ENCODE measurements at regions not wholly inside any gene's neighbourhood (a gene's known extent, or its start where the extent isn't known, plus 50 kb on each side); places are given as distances from the start of the nearest gene placed in this dataset.
A peak's percentile ranks its signal among the peaks of the same experiment; 100 is the strongest.

- 100% methylated on average over 5 of the region's 15 CpGs for whole genome bisulfite sequencing (ENCODE audit: insufficient coverage)
- CTCF ChIA-PET, result interaction anchor here (1.0 to 1.6 kb wide), 3 partner anchors 9 to 41 kb away, joined by 3 to 6 read pairs (median 5); no protein-coding TSS in a partner anchor
- POLR2A ChIA-PET, result interaction anchor here (0.7 kb wide), 1 partner anchor 173 kb away, joined by 5 read pairs; no protein-coding TSS in a partner anchor
- Histone ChIP-seq H3K9me3 (ENCODE audit: control extremely low read depth in 1 of 5, control insufficient read depth in 4 of 5, insufficient read depth in 2 of 5, low read depth in 1 of 5, low read length in 4 of 5) (no peaks in the 10 kb centered on the region), H3K27me3 (replicated peaks in 2 of 5; ENCODE audit: control insufficient read depth in 4 of 5, insufficient read depth in 5 of 5, low read length in 4 of 5) (no peaks in the 10 kb centered on the region), H3K4me3 (ENCODE audit: control insufficient read depth in 1 of 7, extremely low read depth in 1 of 7, insufficient read depth in 4 of 7, low read depth in 2 of 7, low read length in 6 of 7) (no peak overlapping the region), H3K27ac (ENCODE audit: insufficient read depth in 1 of 2, low read depth in 1 of 2, low read length in 2 of 2, poor library complexity in 1 of 2, severe bottlenecking in 2 of 2) (peak overlapping the region; percentile 94 to 97), H3K4me1 (ENCODE audit: control extremely low read depth in 1 of 4, control insufficient read depth in 4 of 4, insufficient read depth in 4 of 4, low read length in 3 of 4) (peaks cover 38 to 58% (median 45%) of the 10 kb centered on the region in 4 experiments), H3K36me3 (ENCODE audit: control insufficient read depth in 4 of 4, insufficient read depth in 4 of 4, low read length in 3 of 4) (peaks cover 10 to 55% (median 30%) of the 10 kb centered on the region in 4 experiments)
- DNase-seq, result no peak
Observed at GRCh38 chr6:25083784-25084507, 148.2 kb upstream of the RIPOR2 start.

- Histone ChIP-seq H3K9me3 (ENCODE audit: control extremely low read depth in 1 of 5, control insufficient read depth in 4 of 5, insufficient read depth in 2 of 5, low read depth in 1 of 5, low read length in 4 of 5) (no peaks in the 10 kb centered on the region), H3K27ac (ENCODE audit: insufficient read depth in 1 of 2, low read depth in 1 of 2, low read length in 2 of 2, poor library complexity in 1 of 2, severe bottlenecking in 2 of 2) (peak overlapping the region; percentile 94 to 97), H3K4me1 (ENCODE audit: control extremely low read depth in 1 of 4, control insufficient read depth in 4 of 4, insufficient read depth in 4 of 4, low read length in 3 of 4) (peaks cover 42 to 63% (median 51%) of the 10 kb centered on the region in 4 experiments), H3K36me3 (ENCODE audit: control insufficient read depth in 4 of 4, insufficient read depth in 4 of 4, low read length in 3 of 4) (peaks cover 10 to 55% (median 30%) of the 10 kb centered on the region in 4 experiments), H3K27me3 (replicated peaks in 2 of 5; ENCODE audit: control insufficient read depth in 4 of 5, insufficient read depth in 5 of 5, low read length in 4 of 5) (no peaks in the 10 kb centered on the region), H3K4me3 (ENCODE audit: control insufficient read depth in 1 of 7, extremely low read depth in 1 of 7, insufficient read depth in 4 of 7, low read depth in 2 of 7, low read length in 6 of 7) (no peak overlapping the region)
- DNase-seq, result no peak
- CTCF ChIA-PET, result interaction anchor here (1.0 to 1.6 kb wide), 3 partner anchors 10 to 41 kb away, joined by 3 to 6 read pairs (median 5); no protein-coding TSS in a partner anchor
- POLR2A ChIA-PET, result interaction anchor here (0.7 kb wide), 1 partner anchor 174 kb away, joined by 5 read pairs; no protein-coding TSS in a partner anchor
- WGBS (ENCODE audit: insufficient coverage), result no CpG with 5 or more reads among the region's 1 CpG
Observed at GRCh38 chr6:25084508-25084833, 148.7 kb upstream of the RIPOR2 start.

GRCh38 chr6:25085756-25086155 is 150.0 kb upstream of the RIPOR2 start:
- no peaks in the 10 kb centered on the region for H3K9me3 ChIP-seq (ENCODE audit: control extremely low read depth in 1 of 5, control insufficient read depth in 4 of 5, insufficient read depth in 2 of 5, low read depth in 1 of 5, low read length in 4 of 5)
- no CpG with 5 or more reads among the region's 1 CpG for WGBS (ENCODE audit: insufficient coverage)
- peaks cover 8 to 55% (median 25%) of the 10 kb centered on the region in 4 experiments for H3K36me3 ChIP-seq (ENCODE audit: control insufficient read depth in 4 of 4, insufficient read depth in 4 of 4, low read length in 3 of 4)
- DNase-seq, result peak; percentile 85 to 96 (median 94)
- H3K27me3 ChIP-seq (replicated peaks in 2 of 5; ENCODE audit: control insufficient read depth in 4 of 5, insufficient read depth in 5 of 5, low read length in 4 of 5), result no peaks in the 10 kb centered on the region
- peaks cover 47 to 67% (median 60%) of the 10 kb centered on the region in 4 experiments for H3K4me1 ChIP-seq (ENCODE audit: control extremely low read depth in 1 of 4, control insufficient read depth in 4 of 4, insufficient read depth in 4 of 4, low read length in 3 of 4)
- H3K27ac ChIP-seq (ENCODE audit: insufficient read depth in 1 of 2, low read depth in 1 of 2, low read length in 2 of 2, poor library complexity in 1 of 2, severe bottlenecking in 2 of 2), result peak overlapping the region; percentile 94 to 97
- peak overlapping the region in 2 of 7 experiments; percentile 5 to 9 for H3K4me3 ChIP-seq (ENCODE audit: control insufficient read depth in 1 of 7, extremely low read depth in 1 of 7, insufficient read depth in 4 of 7, low read depth in 2 of 7, low read length in 6 of 7)
- ChIA-PET POLR2A (interaction anchor here (1.1 kb wide), 1 partner anchor 80 kb away, joined by 3 read pairs; no protein-coding TSS in a partner anchor), CTCF (interaction anchor here (0.9 to 1.2 kb wide), 3 partner anchors 10 to 43 kb away, joined by 3 to 6 read pairs (median 3); no protein-coding TSS in a partner anchor)

GRCh38 chr6:25086500-25087091 is 150.8 kb upstream of the RIPOR2 start:
- Histone ChIP-seq H3K36me3 (ENCODE audit: control insufficient read depth in 4 of 4, insufficient read depth in 4 of 4, low read length in 3 of 4) (peaks cover 10 to 56% (median 27%) of the 10 kb centered on the region in 4 experiments), H3K9me3 (ENCODE audit: control extremely low read depth in 1 of 5, control insufficient read depth in 4 of 5, insufficient read depth in 2 of 5, low read depth in 1 of 5, low read length in 4 of 5) (no peaks in the 10 kb centered on the region), H3K4me3 (ENCODE audit: control insufficient read depth in 1 of 7, extremely low read depth in 1 of 7, insufficient read depth in 4 of 7, low read depth in 2 of 7, low read length in 6 of 7) (peak overlapping the region in 1 of 7 experiments; percentile 38), H3K27me3 (replicated peaks in 2 of 5; ENCODE audit: control insufficient read depth in 4 of 5, insufficient read depth in 5 of 5, low read length in 4 of 5) (no peaks in the 10 kb centered on the region), H3K4me1 (ENCODE audit: control extremely low read depth in 1 of 4, control insufficient read depth in 4 of 4, insufficient read depth in 4 of 4, low read length in 3 of 4) (peaks cover 47 to 71% (median 60%) of the 10 kb centered on the region in 4 experiments), H3K27ac (ENCODE audit: insufficient read depth in 1 of 2, low read depth in 1 of 2, low read length in 2 of 2, poor library complexity in 1 of 2, severe bottlenecking in 2 of 2) (peak overlapping the region; percentile 94 to 97)
- 88% methylated on average over 7 of the region's 9 CpGs for WGBS (ENCODE audit: insufficient coverage)
- DNase-seq, result no peak
- CTCF ChIA-PET, result interaction anchor here (1.2 kb wide), 1 partner anchor 44 kb away, joined by 3 read pairs; no protein-coding TSS in a partner anchor
- POLR2A ChIA-PET, result interaction anchor here (1.1 kb wide), 1 partner anchor 79 kb away, joined by 3 read pairs; no protein-coding TSS in a partner anchor

- ChIA-PET CTCF (interaction anchor here (0.8 to 1.7 kb wide), 4 partner anchors 11 to 47 kb away, joined by 3 to 6 read pairs (median 4); no protein-coding TSS in a partner anchor), POLR2A (no interaction called here)
- H3K27me3 ChIP-seq (replicated peaks in 2 of 5; ENCODE audit: control insufficient read depth in 4 of 5, insufficient read depth in 5 of 5, low read length in 4 of 5), result no peaks in the 10 kb centered on the region
- H3K36me3 ChIP-seq (ENCODE audit: control insufficient read depth in 4 of 4, insufficient read depth in 4 of 4, low read length in 3 of 4), result peaks cover 14 to 55% (median 31%) of the 10 kb centered on the region in 4 experiments
- DNase-seq, result peak in 2 of 3 donors; percentile 22 to 45
- H3K4me1 ChIP-seq (ENCODE audit: control extremely low read depth in 1 of 4, control insufficient read depth in 4 of 4, insufficient read depth in 4 of 4, low read length in 3 of 4), result peaks cover 47 to 74% (median 58%) of the 10 kb centered on the region in 4 experiments
- WGBS (ENCODE audit: insufficient coverage), result 44% methylated on average over 2 of the region's 5 CpGs
- H3K4me3 ChIP-seq (ENCODE audit: control insufficient read depth in 1 of 7, extremely low read depth in 1 of 7, insufficient read depth in 4 of 7, low read depth in 2 of 7, low read length in 6 of 7), result peak overlapping the region in 1 of 7 experiments; percentile 16
- H3K9me3 ChIP-seq (ENCODE audit: control extremely low read depth in 1 of 5, control insufficient read depth in 4 of 5, insufficient read depth in 2 of 5, low read depth in 1 of 5, low read length in 4 of 5), result no peaks in the 10 kb centered on the region
- H3K27ac ChIP-seq (ENCODE audit: insufficient read depth in 1 of 2, low read depth in 1 of 2, low read length in 2 of 2, poor library complexity in 1 of 2, severe bottlenecking in 2 of 2), result peak overlapping the region; percentile 37 to 97
Observed at GRCh38 chr6:25088513-25088912, 152.8 kb upstream of the RIPOR2 start.

- Histone ChIP-seq H3K4me3 (ENCODE audit: control insufficient read depth in 1 of 7, extremely low read depth in 1 of 7, insufficient read depth in 4 of 7, low read depth in 2 of 7, low read length in 6 of 7) (peak overlapping the region in 2 of 7 experiments; percentile 19 to 45), H3K36me3 (ENCODE audit: control insufficient read depth in 4 of 4, insufficient read depth in 4 of 4, low read length in 3 of 4) (peaks cover 11 to 48% (median 33%) of the 10 kb centered on the region in 4 experiments), H3K27ac (ENCODE audit: insufficient read depth in 1 of 2, low read depth in 1 of 2, low read length in 2 of 2, poor library complexity in 1 of 2, severe bottlenecking in 2 of 2) (peak overlapping the region in 1 of 2 experiments; percentile 97), H3K4me1 (ENCODE audit: control extremely low read depth in 1 of 4, control insufficient read depth in 4 of 4, insufficient read depth in 4 of 4, low read length in 3 of 4) (peaks cover 50 to 76% (median 55%) of the 10 kb centered on the region in 4 experiments), H3K9me3 (ENCODE audit: control extremely low read depth in 1 of 5, control insufficient read depth in 4 of 5, insufficient read depth in 2 of 5, low read depth in 1 of 5, low read length in 4 of 5) (no peaks in the 10 kb centered on the region), H3K27me3 (replicated peaks in 2 of 5; ENCODE audit: control insufficient read depth in 4 of 5, insufficient read depth in 5 of 5, low read length in 4 of 5) (no peaks in the 10 kb centered on the region)
- DNase-seq, result peak in 2 of 3 donors; percentile 54 to 60
- WGBS (ENCODE audit: insufficient coverage), result 63% methylated on average over 1 of the region's 2 CpGs
- ChIA-PET CTCF (interaction anchor here (0.6 to 1.7 kb wide), 7 partner anchors 12 to 98 kb away, joined by 3 to 6 read pairs (median 3); no protein-coding TSS in a partner anchor), POLR2A (no interaction called here)
Observed at GRCh38 chr6:25089442-25089841, 153.7 kb upstream of the RIPOR2 start.

Measured in common myeloid progenitor, CD34-positive (primary cell).